GM19324 (cell line): ENCODE measurements at regions not wholly inside any gene's neighbourhood (a gene's known extent, or its start where the extent isn't known, plus 50 kb on each side); places are given as distances from the start of the nearest gene placed in this dataset.

Experiments
- ATAC-seq: cut with Tn5 transposase; IDR thresholded peaks from one replicate; pipeline ENCODE4 v1.9.1; 2021; ENCODE audit warnings: mild to moderate bottlenecking, moderate library complexity; ENCODE audit not compliant: unreplicated experiment, low FRiP score

DNA sequence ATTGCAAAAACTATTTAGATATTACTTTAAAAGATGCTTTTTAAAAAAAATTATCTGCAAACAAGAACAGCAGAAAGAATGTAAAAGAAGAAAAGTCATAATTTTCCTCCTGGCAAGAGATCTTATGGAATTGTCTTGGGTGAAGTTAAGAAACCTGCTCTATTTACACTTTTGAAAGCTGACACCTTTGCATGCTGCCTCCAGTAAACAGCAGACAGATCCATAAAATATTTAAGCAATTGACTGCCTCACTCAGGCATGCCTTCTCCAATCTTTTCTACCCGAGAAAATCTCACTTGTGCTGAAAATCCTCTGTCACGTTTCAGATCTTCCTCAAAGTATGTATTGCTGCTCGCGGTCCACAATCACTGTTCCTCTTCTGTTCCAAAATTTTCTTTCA, 107.9 kb upstream of the ZP4 start:
- ATAC-seq = no peak

DNA sequence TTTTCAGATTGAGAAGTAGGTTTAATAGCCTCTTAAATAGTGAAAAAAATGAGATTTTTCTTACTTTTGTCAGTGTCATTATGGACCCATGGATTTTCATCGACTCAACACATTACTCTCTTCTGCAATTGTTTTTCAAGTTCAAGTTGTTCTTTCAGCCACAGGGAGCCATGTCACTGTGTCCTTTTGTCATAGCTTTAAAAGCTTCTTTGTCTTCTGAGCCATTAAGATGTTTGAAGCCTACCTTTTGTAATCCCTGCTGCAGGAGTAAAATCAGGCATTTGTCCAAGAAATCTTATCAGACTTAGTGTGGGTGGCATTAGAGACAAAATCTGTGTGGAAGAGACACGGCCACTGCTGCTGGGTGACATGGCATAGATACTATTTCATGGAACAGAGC, 92.8 kb upstream of the ZP4 start:
- no peak for ATAC-seq

DNA sequence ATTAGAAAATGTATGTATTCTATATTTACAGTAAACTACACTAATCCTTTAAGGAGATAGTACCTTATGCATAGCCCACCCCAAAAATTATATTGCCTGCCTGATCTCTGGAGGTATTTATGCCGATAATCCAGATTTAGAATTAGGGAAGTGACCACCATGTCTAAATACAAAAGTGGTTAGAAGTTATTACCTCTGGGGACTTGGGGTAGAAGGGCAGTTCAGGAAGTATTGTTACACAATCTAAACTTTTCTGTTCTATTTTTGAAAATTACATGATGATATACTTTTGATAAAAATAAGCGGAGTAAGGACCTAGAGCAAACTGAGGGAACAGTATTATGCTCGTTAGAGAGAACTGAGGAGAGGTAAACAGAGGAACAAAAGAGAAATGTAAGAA, 90.5 kb upstream of the ZP4 start:
- no peak for ATAC-seq

DNA sequence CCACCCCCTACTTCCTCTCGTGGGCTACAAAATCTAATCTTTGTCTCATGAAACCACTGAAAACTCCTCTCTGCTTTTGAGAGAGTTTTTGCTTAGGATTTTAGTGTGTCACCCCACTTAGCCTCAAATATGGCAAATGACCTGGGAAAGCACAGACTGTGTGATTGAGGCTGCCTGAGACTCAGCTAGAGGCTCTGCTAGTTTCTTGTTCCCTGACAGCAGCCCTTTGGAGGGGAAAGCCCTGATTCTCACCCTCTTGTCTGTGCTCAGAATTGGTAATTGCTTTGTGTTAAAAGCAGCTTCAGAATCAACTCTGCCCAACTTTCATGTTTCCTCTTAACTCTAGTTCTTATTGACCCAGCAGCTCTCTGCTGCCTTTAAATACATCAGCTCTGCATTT, 85.6 kb upstream of the ZP4 start:
- ATAC-seq = no peak

DNA sequence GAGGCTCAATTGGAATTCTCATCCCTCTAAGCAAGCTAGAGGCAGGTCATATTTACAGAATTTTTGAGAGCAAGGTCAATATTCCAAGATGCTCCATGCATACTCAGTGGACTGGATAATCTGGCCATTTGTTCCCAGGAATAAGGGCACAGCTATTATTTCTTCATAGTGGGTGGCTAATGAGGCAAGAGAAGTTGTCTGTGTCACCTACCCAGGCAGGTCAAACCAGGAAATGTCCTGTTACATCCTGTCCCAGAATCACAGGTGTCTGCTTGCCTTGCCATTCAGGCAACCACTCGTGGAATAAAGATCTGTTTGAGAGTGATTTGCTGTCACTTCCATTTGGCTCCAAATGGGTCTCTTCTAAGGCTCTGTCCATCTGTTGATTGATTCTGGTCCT, 85.2 kb upstream of the ZP4 start:
- no peak for ATAC-seq

DNA sequence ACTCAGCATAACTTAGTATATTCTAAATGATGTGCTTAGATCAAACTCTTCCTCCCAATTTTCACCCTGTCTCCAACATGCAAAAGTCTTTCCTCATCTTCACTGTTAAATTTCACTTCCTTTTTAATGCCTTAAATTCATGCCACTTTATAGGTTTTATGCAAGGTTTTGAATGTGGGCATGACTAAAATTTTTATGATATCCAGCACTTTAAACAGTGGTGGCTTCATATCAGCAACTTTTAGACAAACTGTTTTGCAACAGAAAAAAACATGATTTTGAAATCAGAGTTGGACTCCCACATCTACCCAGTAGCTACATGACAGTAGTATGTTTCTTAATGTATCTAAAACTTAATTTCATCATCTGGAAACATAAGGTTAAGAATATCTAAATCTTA, 84.7 kb upstream of the ZP4 start:
- no peak for ATAC-seq

DNA sequence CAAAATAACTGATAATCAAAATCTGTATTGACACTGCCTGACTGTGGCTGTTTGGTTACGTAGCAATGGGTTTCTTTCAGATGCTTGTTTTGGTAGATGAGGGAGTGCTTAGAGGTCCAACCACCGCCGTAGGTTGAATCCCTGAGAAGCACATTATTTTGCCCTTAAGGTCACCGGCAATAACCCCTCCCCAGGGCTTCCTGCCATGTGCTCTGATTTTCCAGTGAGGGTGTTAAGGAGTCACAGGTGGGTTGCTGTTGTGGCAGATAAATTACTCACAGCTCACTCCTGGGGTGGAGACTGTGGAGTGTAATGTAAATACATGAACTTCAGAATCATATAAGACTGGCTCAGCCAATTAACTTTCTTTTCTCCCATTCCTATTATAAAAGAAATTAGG, 81.5 kb upstream of the ZP4 start:
- no peak for ATAC-seq

DNA sequence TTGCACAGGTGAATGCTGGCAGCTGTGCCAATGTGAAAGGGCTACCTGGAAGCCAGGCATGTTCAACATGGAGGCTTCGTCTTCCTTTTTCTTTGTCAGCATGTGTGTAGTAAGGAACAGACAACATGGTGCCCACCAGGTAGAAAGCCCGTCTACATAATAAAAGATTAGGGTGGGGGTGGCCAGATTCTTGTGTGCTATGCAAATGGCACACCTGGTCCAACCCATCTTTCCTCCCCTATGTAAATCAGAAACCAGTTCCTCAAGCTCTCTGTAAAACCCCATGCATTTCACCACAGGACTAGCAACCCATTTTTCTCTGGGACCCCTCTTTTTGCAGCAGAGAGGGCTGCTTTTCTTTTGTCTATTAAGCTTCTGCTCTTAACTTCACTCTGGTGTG, 72.3 kb upstream of the ZP4 start:
- no peak for ATAC-seq

DNA sequence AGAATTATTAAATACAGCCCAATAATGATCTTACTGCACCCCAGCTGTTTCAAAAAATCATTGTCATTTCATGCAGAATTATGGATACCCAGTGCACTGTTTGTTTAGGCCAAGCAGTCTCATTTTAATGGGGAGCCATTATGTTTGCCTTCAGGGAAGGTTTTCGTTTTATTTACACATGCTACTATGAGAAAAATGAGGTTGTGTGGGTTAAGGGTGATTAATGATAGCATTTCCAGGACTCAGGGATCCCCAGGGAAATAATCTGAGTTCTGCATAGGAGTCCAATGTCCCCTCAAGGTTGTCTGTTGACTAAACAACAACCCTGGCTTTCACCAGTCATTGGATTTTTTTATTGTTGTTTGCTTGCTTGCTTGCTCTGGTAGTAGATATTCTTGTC, 71.0 kb upstream of the ZP4 start:
- ATAC-seq = no peak

DNA sequence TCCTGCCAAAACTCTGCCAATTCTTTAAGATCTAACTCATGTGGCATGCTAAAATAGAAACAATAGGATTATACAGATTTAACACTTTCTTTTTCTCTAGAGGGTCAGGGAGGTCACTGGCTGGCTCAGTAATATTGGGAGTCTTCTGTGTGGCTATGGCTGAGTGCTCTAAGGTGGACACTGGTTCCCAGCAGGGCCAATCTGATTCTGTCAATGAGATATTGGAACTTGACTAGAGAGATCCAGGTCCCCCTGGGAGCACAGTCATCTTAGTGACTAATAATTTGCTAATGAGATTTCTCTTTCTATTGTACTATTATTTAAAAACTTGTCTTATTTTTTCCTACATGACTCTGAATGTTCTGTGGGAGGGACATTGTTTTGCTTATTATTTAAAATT, 69.1 kb upstream of the ZP4 start:
- ATAC-seq = no peak

DNA sequence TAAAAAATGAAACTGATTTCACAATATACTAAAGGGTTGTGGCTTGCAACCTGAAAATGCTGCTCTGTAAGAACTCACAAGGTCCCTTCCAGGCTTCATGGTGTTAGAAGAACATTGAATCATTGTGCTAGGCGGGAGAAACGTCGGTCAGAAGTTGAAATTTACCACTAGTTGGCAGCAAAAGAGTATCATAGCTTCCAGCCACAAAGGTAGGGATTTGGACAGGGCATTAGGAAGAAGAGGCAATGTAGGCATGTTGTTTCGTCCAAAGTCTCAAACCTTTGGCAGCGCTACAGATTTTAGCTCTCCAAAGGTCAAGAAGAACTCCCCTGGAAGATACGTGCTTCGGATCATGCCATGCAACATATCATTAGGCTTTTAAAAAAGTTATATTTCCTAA, 62.5 kb upstream of the ZP4 start:
- ATAC-seq = no peak
